OCI-LY1 (cell line): ENCODE measurements at regions not wholly inside any gene's neighbourhood (a gene's known extent, or its start where the extent isn't known, plus 50 kb on each side); places are given as distances from the start of the nearest gene placed in this dataset.

Source experiments
- CTCF ChIP-seq: fragments of 200-600 bp; sonication (generic), shearing (Covaris generic); IDR thresholded peaks from 2 replicates; pipeline ENCODE4 v1.5.1; 2017; ENCODE audit warnings: mild to moderate bottlenecking, antibody characterized with exemption, low read length, moderate library complexity, mixed read lengths
- EZH2 ChIP-seq: fragments of 200-600 bp; sonication (generic), shearing (Covaris generic); IDR thresholded peaks from 2 replicates; pipeline ENCODE4 v1.8.0; 2017; ENCODE audit warnings: borderline replicate concordance, mixed run types, mild to moderate bottlenecking, antibody characterized with exemption, low read length, moderate library complexity, mixed read lengths

- TF ChIP-seq CTCF (no peak), EZH2 (no peak)
These were observed 1612.3 kb upstream of the PRR20A start for GRCh38 chr13:55528434-55528833.
